ENCODE measurements at regions not wholly inside any gene's neighbourhood (a gene's known extent, or its start where the extent isn't known, plus 50 kb on each side); places are given as distances from the start of the nearest gene placed in this dataset.
"Not testable (repeated sequence)": the region's sequence is repeated elsewhere in the genome, so short reads cannot be mapped to it uniquely, and the experiment has no call there.

- TF ChIP-seq CTCF (conservative IDR thresholded peaks at IDR 0.05): no peak
- no peak overlapping the region for H3K27ac ChIP-seq
Observed at GRCh38 chr10:30170146-30170545, 110.8 kb upstream of the JCAD start.

GRCh38 chr10:30169342-30169741 lies 110.0 kb upstream of the JCAD start:
- no peak overlapping the region for H3K27ac ChIP-seq
- no peak for TF ChIP-seq CTCF (conservative IDR thresholded peaks at IDR 0.05)

GRCh38 chr10:30166929-30167328 lies 107.5 kb upstream of the JCAD start:
- no peak overlapping the region for H3K27ac ChIP-seq
- TF ChIP-seq CTCF (conservative IDR thresholded peaks at IDR 0.05): no peak

GRCh38 chr10:30163410-30163809 lies 104.0 kb upstream of the JCAD start:
- not testable (repeated sequence) for H3K27ac ChIP-seq

- not testable (repeated sequence) for H3K27ac ChIP-seq
Observed at GRCh38 chr10:30162796-30163195, 103.4 kb upstream of the JCAD start.

GRCh38 chr10:30160271-30160982 lies 101.0 kb upstream of the JCAD start:
- TF ChIP-seq CTCF (conservative IDR thresholded peaks at IDR 0.05): no peak
- no peak overlapping the region for H3K27ac ChIP-seq

GRCh38 chr10:30159614-30160013 lies 100.2 kb upstream of the JCAD start:
- not testable (repeated sequence) for H3K27ac ChIP-seq

GRCh38 chr10:30158325-30158960 lies 99.1 kb upstream of the JCAD start:
- no peak overlapping the region for H3K27ac ChIP-seq
- no peak for TF ChIP-seq CTCF (conservative IDR thresholded peaks at IDR 0.05)

GRCh38 chr10:30155401-30155800 lies 96.0 kb upstream of the JCAD start:
- H3K27ac ChIP-seq: no peak overlapping the region
- no peak for TF ChIP-seq CTCF (conservative IDR thresholded peaks at IDR 0.05)

All from VCaP (cell line).